ENCODE measurements at regions not wholly inside any gene's neighbourhood (a gene's known extent, or its start where the extent isn't known, plus 50 kb on each side); places are given as distances from the start of the nearest gene placed in this dataset.

- no peak for DNase-seq (ENCODE audit: low read depth in 1 of 2, low spot score in 1 of 2)
Observed at GRCh38 chr16:80309178-80309577, 231.6 kb upstream of the DYNLRB2 start.

- no peak for DNase-seq (ENCODE audit: low read depth in 1 of 2, low spot score in 1 of 2)
Observed at GRCh38 chr16:80305410-80305809, 235.4 kb upstream of the DYNLRB2 start.

- DNase-seq (ENCODE audit: low read depth in 1 of 2, low spot score in 1 of 2), result no peak
Observed at GRCh38 chr16:80303691-80304090, 237.1 kb upstream of the DYNLRB2 start.

GRCh38 chr16:80300876-80301275 is 239.9 kb upstream of the DYNLRB2 start:
- DNase-seq (ENCODE audit: low read depth in 1 of 2, low spot score in 1 of 2), result no peak

GRCh38 chr16:80300456-80300855 is 240.3 kb upstream of the DYNLRB2 start:
- no peak for DNase-seq (ENCODE audit: low read depth in 1 of 2, low spot score in 1 of 2)

GRCh38 chr16:80299416-80299815 is 241.4 kb upstream of the DYNLRB2 start:
- DNase-seq (ENCODE audit: low read depth in 1 of 2, low spot score in 1 of 2), result no peak

- DNase-seq (ENCODE audit: low read depth in 1 of 2, low spot score in 1 of 2), result no peak
Observed at GRCh38 chr16:80298676-80299075, 242.1 kb upstream of the DYNLRB2 start.

- no peak for DNase-seq (ENCODE audit: low read depth in 1 of 2, low spot score in 1 of 2)
Observed at GRCh38 chr16:80296034-80296433, 244.8 kb upstream of the DYNLRB2 start.

GRCh38 chr16:80294172-80294571 is 246.6 kb upstream of the DYNLRB2 start:
- no peak for DNase-seq (ENCODE audit: low read depth in 1 of 2, low spot score in 1 of 2)

- no peak for DNase-seq (ENCODE audit: low read depth in 1 of 2, low spot score in 1 of 2)
Observed at GRCh38 chr16:80288616-80289015, 252.2 kb upstream of the DYNLRB2 start.

- DNase-seq (ENCODE audit: low read depth in 1 of 2, low spot score in 1 of 2), result no peak
Observed at GRCh38 chr16:80287674-80288073, 253.1 kb upstream of the DYNLRB2 start.

- no peak for DNase-seq (ENCODE audit: low read depth in 1 of 2, low spot score in 1 of 2)
Observed at GRCh38 chr16:80285104-80285503, 255.7 kb upstream of the DYNLRB2 start.

GRCh38 chr16:80283466-80284392 is 257.1 kb upstream of the DYNLRB2 start:
- DNase-seq (ENCODE audit: low read depth in 1 of 2, low spot score in 1 of 2), result no peak

- DNase-seq (ENCODE audit: low read depth in 1 of 2, low spot score in 1 of 2), result no peak
Observed at GRCh38 chr16:80280557-80280956, 260.2 kb upstream of the DYNLRB2 start.

GRCh38 chr16:80279656-80280055 is 261.1 kb upstream of the DYNLRB2 start:
- DNase-seq (ENCODE audit: low read depth in 1 of 2, low spot score in 1 of 2), result no peak

GRCh38 chr16:80277182-80277581 is 263.6 kb upstream of the DYNLRB2 start:
- no peak for DNase-seq (ENCODE audit: low read depth in 1 of 2, low spot score in 1 of 2)

GRCh38 chr16:80274576-80275191 is 266.1 kb upstream of the DYNLRB2 start:
- DNase-seq (ENCODE audit: low read depth in 1 of 2, low spot score in 1 of 2), result no peak

- DNase-seq (ENCODE audit: low read depth in 1 of 2, low spot score in 1 of 2), result no peak
Observed at GRCh38 chr16:80273635-80274538, 266.9 kb upstream of the DYNLRB2 start.

- no peak for DNase-seq (ENCODE audit: low read depth in 1 of 2, low spot score in 1 of 2)
Observed at GRCh38 chr16:80265624-80266306, 275.0 kb upstream of the DYNLRB2 start.

- no peak for DNase-seq (ENCODE audit: low read depth in 1 of 2, low spot score in 1 of 2)
Observed at GRCh38 chr16:80263848-80264694, 276.7 kb upstream of the DYNLRB2 start.
